Stomach (tissue), 8 donors: ENCODE measurements at regions not wholly inside any gene's neighbourhood (a gene's known extent, or its start where the extent isn't known, plus 50 kb on each side); places are given as distances from the start of the nearest gene placed in this dataset.

Source experiments
- DNase-seq, 2 donors: peaks; one replicate each; pipeline versions ENCODE4 v3.0.0 to v3.0.0-alpha.2; 2013 to 2019
- H3K27ac ChIP-seq, 5 donors: fragments of 200-600 bp in 4 of 5; sonication (generic) in 4 of 5; one replicate each; pipeline ENCODE4 v1.5.1; 2013 to 2019; ENCODE audit warnings: mild to moderate bottlenecking in 1 of 5, moderate library complexity in 1 of 5
- H3K27me3 ChIP-seq, 3 donors: fragments of 200-600 bp; sonication (generic); one replicate each; pipeline ENCODE4 v1.5.1; 2017 to 2019; ENCODE audit warnings: mixed run types in 1 of 3
- H3K36me3 ChIP-seq, 4 donors: fragments of 200-600 bp; sonication (generic); 1 replicate in 3 of 4; 2 replicates in 1 of 4; pipeline ENCODE4 v1.5.1; 2016 to 2019
- H3K4me1 ChIP-seq, 4 donors: fragments of 200-600 bp; sonication (generic); one replicate each; pipeline ENCODE4 v1.5.1; 2016 to 2019
- H3K4me3 ChIP-seq, 4 donors: fragments of 200-600 bp; sonication (generic) in 3 of 4; one replicate each; pipeline ENCODE4 v1.5.1; 2016 to 2019; ENCODE audit warnings: mild to moderate bottlenecking in 1 of 4
- H3K9me3 ChIP-seq, 4 donors: fragments of 200-600 bp; sonication (generic); one replicate each; pipeline ENCODE4 v1.5.1; 2016 to 2019
- EP300 ChIP-seq: sonication (generic); formaldehyde crosslinking; IDR thresholded peaks from one replicate; pipeline ENCODE4 v1.6.1; 2017; ENCODE audit warnings: antibody characterized with exemption
- POLR2A ChIP-seq, 4 donors: fragments of 450-650 bp; IDR thresholded peaks; one replicate each; pipeline ENCODE4 v1.6.1; 2016; ENCODE audit warnings: antibody characterized with exemption in 4 of 4, control low read depth in 2 of 4, mild to moderate bottlenecking in 1 of 4, moderate library complexity in 1 of 4
- POLR2AphosphoS5 ChIP-seq, 3 donors: sonication (generic); formaldehyde crosslinking; IDR thresholded peaks; one replicate each; pipeline ENCODE4 v1.6.1; 2016; ENCODE audit warnings: antibody characterized with exemption in 3 of 3
- WGBS, 5 donors: extraction: QIAGEN DNeasy Blood & Tissue Kit in 3 of 5; methylation state at CpG; one replicate each; pipeline versions ENCODE4 v1.1.5 to v1.1.7; 2013 to 2018; 5-methylcytosine and 5-hydroxymethylcytosine counted together
- intact Hi-C: fragments of 100-400 bp; cut with DNase I; formaldehyde crosslinking; loops from one replicate; pipeline ENCODE4 v1.15.1; 2023; ENCODE audit warnings: low total_unique reads
- TF ChIP-seq, protein P1 (sequence below), 7 experiments: fragments of 450-650 bp in 4 of 7; fragments of 200-600 bp in 3 of 7; sonication (generic) in 3 of 7; IDR thresholded peaks; one replicate each; pipeline ENCODE4 v1.5.1; 2016 to 2019; ENCODE audit warnings: antibody characterized with exemption in 7 of 7, control low read depth in 2 of 7, mild to moderate bottlenecking in 1 of 7
- donor health status: healthy with polysubstance abuse.
- donor health status: Bipolar disorder and iron deficiency.
- donor health status: healthy.

GRCh38 chr5:68445257-68446069 lies 229.9 kb downstream of the PIK3R1 start:
- Histone ChIP-seq H3K4me3 (no peak overlapping the region), H3K4me1 (peaks cover 0 to 14% (median 8%) of the 10 kb centered on the region in 4 donors), H3K36me3 (no peaks in the 10 kb centered on the region), H3K27ac (peak overlapping the region in 4 of 5 donors; percentile 4 to 62 (median 31)), H3K9me3 (no peaks in the 10 kb centered on the region), H3K27me3 (no peaks in the 10 kb centered on the region)
- intact Hi-C loops: no loop called here
- no peak for DNase-seq
- TF ChIP-seq EP300: no peak
- no peak for TF ChIP-seq POLR2A (IDR thresholded peaks at IDR 0.05)
- TF ChIP-seq POLR2AphosphoS5 (IDR thresholded peaks at IDR 0.05): no peak
- TF ChIP-seq, protein P1, sequence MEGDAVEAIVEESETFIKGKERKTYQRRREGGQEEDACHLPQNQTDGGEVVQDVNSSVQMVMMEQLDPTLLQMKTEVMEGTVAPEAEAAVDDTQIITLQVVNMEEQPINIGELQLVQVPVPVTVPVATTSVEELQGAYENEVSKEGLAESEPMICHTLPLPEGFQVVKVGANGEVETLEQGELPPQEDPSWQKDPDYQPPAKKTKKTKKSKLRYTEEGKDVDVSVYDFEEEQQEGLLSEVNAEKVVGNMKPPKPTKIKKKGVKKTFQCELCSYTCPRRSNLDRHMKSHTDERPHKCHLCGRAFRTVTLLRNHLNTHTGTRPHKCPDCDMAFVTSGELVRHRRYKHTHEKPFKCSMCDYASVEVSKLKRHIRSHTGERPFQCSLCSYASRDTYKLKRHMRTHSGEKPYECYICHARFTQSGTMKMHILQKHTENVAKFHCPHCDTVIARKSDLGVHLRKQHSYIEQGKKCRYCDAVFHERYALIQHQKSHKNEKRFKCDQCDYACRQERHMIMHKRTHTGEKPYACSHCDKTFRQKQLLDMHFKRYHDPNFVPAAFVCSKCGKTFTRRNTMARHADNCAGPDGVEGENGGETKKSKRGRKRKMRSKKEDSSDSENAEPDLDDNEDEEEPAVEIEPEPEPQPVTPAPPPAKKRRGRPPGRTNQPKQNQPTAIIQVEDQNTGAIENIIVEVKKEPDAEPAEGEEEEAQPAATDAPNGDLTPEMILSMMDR (IDR thresholded peaks at IDR 0.05): no peak
- 61 to 70% (median 67%) methylated on average over 6 of the region's 6 CpGs for WGBS, 5 donors

DNA sequence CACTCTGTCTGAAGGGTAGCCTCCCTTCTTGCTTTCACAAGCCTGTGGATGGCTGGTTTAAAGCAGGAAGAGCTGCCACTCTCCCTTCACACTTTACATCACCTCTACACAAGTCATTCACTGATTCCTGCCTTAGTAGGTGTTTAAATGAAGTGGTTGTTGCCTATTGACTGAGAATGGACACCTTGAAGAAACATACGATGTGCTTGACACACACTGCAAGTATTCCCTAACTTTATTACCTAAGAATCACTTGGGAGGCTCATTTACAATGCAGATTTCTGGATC lies 230.5 kb downstream of the PIK3R1 start:
- Histone ChIP-seq H3K27ac (peak overlapping the region in 1 of 5 donors; percentile 62), H3K9me3 (no peaks in the 10 kb centered on the region), H3K4me3 (no peak overlapping the region), H3K4me1 (peaks cover 0 to 14% (median 8%) of the 10 kb centered on the region in 4 donors), H3K36me3 (no peaks in the 10 kb centered on the region), H3K27me3 (no peaks in the 10 kb centered on the region)
- no peak for TF ChIP-seq POLR2A (IDR thresholded peaks at IDR 0.05)
- no peak for TF ChIP-seq EP300
- TF ChIP-seq, protein P1 (IDR thresholded peaks at IDR 0.05): no peak
- TF ChIP-seq POLR2AphosphoS5 (IDR thresholded peaks at IDR 0.05): no peak
- WGBS, 5 donors: 85 to 96% (median 90%) methylated on average over 1 of the region's 1 CpG
- intact Hi-C loops: no loop called here
- DNase-seq: no peak

GRCh38 chr5:68446487-68446894 lies 230.9 kb downstream of the PIK3R1 start:
- H3K27ac ChIP-seq: no peak overlapping the region
- intact Hi-C loops: no loop called here
- no peaks in the 10 kb centered on the region for H3K36me3 ChIP-seq
- H3K9me3 ChIP-seq: no peaks in the 10 kb centered on the region
- DNase-seq: no peak
- H3K27me3 ChIP-seq: no peaks in the 10 kb centered on the region
- peaks cover 0 to 14% (median 8%) of the 10 kb centered on the region in 4 donors for H3K4me1 ChIP-seq
- H3K4me3 ChIP-seq: no peak overlapping the region
- WGBS, 5 donors: 87 to 95% (median 88%) methylated on average over 1 of the region's 1 CpG
- no peak for TF ChIP-seq POLR2AphosphoS5 (IDR thresholded peaks at IDR 0.05)
- TF ChIP-seq, protein P1 (IDR thresholded peaks at IDR 0.05): no peak
- no peak for TF ChIP-seq EP300
- TF ChIP-seq POLR2A (IDR thresholded peaks at IDR 0.05): no peak

DNA sequence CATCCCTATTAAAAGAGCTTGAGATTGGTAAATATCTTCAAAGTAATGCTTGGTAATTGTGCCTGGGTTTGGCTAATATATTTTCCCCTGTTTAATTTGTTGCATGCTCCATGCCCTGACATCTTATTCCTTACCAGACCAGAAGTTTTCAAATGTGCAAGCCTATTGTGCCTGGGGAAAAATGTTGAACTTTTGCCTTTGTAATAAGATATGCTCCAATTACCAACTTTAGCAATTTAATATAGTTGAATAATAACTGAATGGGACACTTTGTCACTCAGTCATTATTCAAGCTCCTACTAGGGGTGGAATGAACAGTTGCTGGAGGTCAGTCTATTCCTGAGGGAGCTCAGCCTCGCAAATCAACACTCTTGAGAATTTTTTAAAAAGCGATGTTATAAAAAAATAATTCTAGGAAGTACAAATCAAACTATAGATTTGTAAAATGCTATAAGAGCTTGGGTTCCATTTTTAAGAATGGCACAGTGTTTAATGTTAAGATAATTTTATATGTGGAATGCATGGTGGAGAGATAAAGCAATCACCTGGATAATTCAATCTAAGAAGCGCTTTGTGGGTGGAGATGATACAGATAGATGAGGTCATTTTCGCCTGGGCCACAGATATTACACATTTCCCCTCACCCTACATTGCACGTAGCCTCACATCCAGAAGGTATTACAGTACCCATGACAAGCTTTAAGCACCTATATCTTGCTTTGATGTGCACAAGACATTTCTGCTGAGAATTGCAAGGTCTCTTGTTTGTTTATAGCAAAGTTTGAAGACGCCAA lies 231.8 kb downstream of the PIK3R1 start:
- peaks cover 0 to 14% (median 8%) of the 10 kb centered on the region in 4 donors for H3K4me1 ChIP-seq
- TF ChIP-seq POLR2AphosphoS5 (IDR thresholded peaks at IDR 0.05): no peak
- TF ChIP-seq POLR2A (IDR thresholded peaks at IDR 0.05): no peak
- TF ChIP-seq, protein P1 (IDR thresholded peaks at IDR 0.05): no peak
- TF ChIP-seq EP300: no peak
- no peak for DNase-seq
- H3K9me3 ChIP-seq: no peaks in the 10 kb centered on the region
- WGBS, 5 donors: 89 to 92% (median 90%) methylated on average over 6 of the region's 6 CpGs
- H3K4me3 ChIP-seq: no peak overlapping the region
- H3K27me3 ChIP-seq: no peaks in the 10 kb centered on the region
- no peaks in the 10 kb centered on the region for H3K36me3 ChIP-seq
- no peak overlapping the region for H3K27ac ChIP-seq
- intact Hi-C loops: no loop called here
